HG03103 (cell line): ENCODE measurements at regions not wholly inside any gene's neighbourhood (a gene's known extent, or its start where the extent isn't known, plus 50 kb on each side); places are given as distances from the start of the nearest gene placed in this dataset.
"Not testable (repeated sequence)": the region's sequence is repeated elsewhere in the genome, so short reads cannot be mapped to it uniquely, and the experiment has no call there.

Experiments used
- ATAC-seq: cut with Tn5 transposase; IDR thresholded peaks from one replicate; pipeline ENCODE4 v1.9.1; 2021; ENCODE audit warnings: low read depth; ENCODE audit not compliant: unreplicated experiment

DNA sequence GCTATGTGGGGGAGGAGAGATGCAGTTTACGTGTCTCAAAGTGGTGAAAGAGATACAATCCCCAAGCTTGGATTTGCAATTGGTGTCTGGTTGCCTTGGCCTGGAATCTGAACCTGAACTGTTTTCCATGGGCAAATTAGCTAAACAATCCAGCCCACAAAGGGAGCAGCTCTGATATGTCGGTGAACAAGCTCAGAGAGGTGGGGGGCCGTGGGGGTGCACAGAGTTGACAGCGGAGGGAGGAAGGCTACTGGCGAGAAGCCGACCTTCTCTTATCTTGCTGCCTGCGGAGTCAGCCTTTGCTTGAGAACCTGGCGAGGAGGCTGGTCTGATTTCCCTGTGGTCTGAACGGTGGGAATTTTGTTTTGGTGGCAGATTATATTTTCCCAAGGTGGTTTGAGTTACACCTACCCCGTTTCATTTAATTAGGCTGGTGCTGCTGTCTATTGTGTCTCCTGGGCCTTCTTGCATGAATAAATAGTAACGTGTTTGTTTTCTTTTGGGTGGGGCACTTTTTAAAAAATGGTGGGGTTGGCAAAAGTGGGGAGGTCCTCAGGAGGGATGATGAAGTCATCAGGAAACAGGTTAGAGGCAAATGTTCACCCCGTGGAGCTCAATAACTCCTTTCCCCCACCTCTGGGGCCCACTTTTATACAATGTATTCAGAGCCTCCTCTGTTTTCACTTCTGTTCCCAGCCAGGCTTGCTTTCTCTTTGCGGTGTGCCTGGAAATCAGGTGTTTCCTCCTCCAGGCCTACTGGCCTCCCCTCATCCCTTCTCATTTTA, 80.9 kb upstream of the IGFBP5 start:
- no peak for ATAC-seq

DNA sequence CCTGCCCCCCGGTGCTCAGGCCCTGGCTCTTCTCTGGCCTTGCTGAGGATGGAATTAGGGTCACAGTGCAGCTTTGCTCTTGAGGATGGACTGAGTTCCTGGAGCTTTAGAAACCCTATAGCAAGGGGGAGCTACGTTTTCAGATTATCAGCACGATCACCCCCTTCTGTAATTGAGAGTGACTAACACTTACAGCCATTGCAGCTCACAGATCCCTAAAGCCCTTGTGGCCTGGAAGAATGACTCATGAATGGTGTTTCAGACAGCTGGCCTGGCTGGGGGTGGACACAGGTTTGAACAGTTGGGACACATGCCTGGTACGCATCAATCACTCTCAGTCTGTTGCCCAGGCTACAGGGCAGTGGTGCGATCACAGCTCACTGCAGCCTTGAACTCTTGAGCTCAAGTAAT, 79.7 kb upstream of the IGFBP5 start:
- ATAC-seq: no peak

GRCh38 chr2:216774620-216775019, 79.3 kb upstream of the IGFBP5 start:
- no peak for ATAC-seq

- ATAC-seq: no peak
Measured at GRCh38 chr2:216774180-216774579, 78.8 kb upstream of the IGFBP5 start.

GRCh38 chr2:216773072-216773471, 77.7 kb upstream of the IGFBP5 start:
- no peak for ATAC-seq

DNA sequence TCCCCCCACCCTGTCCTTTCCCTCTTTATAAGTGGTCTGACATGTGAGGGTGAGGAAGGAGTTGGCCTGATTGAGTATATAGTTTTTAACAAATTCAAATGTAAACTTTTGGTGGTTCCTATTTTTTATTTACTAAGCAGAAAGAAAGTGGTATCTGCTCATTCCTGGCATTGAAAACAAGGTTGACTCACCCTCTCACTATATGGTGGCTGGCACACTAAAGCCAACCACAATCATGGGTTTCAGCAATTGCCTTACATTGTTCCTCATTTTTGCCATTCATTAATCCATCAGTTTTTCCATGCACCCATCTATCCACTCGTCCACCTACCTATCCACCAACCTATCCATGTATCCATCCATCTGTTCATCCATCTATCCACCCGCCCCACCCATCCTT, 75.4 kb upstream of the IGFBP5 start:
- ATAC-seq: no peak

GRCh38 chr2:216770050-216770449, 74.7 kb upstream of the IGFBP5 start:
- ATAC-seq: no peak

GRCh38 chr2:216769626-216770025, 74.3 kb upstream of the IGFBP5 start:
- ATAC-seq: no peak

GRCh38 chr2:216768908-216769411, 73.6 kb upstream of the IGFBP5 start:
- ATAC-seq: no peak

DNA sequence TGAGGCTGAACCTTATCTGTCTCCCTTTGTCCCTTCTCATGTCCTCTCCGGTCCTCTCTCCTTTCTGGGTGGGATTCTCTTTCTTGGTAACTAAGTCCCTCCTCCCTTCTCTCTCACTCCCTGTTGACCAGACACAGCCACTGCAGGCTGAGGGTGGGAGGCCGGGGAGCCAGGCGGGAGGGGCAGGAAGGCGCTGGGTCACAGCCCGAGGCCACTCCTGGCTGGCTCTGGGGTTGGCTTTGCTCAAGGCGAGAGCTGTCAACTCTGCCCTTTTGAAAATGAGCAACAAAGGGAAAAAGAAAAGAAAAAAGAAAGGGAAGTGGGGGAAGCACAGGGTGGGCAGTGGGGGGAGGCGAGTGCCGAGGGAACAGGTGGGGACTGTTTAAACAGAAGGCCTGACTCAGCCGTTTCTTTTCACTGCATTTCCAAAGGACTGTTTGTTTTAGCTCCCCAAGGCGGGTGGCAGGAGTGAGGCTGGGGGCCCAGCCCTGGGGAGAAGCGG, 70.5 kb upstream of the IGFBP5 start:
- ATAC-seq: no peak

DNA sequence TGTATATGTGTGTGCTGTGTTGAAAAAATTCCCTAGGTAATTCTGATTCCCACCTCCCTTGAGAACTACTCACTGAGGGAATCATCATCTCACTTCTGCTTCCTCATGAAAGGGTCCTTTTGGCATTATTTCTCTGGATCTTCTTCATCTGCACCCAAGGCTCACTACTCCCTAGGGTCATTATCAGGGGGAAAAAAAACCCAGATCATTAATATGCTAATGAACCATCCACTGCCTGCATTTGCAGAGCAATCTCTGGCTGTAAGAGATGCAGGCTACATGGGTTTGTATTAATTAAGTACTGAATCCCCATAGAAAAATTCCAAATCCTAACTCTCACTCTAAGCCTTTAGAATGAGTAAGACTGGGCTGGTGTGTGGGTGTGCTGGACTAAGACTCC, 68.0 kb upstream of the IGFBP5 start:
- ATAC-seq: no peak

DNA sequence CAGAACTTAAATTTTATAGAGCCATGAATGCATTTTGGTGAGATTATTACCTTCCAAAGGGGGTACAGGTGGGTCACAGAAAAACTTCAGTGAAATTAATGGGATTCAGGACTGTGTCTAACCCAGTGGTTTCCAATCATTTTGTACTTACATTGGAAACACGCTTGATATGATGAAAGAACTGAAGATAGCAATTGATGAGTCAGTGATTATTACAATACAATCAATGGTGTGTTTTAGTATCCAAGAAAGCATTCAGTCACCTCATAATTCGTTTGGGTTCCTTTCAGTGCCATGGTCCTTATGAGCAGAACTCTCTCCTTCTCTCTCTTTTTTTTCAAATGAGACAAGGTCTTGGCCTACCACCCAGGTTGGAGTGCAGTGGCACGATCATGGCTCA, 66.5 kb upstream of the IGFBP5 start:
- no peak for ATAC-seq

GRCh38 chr2:216761133-216761532, 65.8 kb upstream of the IGFBP5 start:
- no peak for ATAC-seq

DNA sequence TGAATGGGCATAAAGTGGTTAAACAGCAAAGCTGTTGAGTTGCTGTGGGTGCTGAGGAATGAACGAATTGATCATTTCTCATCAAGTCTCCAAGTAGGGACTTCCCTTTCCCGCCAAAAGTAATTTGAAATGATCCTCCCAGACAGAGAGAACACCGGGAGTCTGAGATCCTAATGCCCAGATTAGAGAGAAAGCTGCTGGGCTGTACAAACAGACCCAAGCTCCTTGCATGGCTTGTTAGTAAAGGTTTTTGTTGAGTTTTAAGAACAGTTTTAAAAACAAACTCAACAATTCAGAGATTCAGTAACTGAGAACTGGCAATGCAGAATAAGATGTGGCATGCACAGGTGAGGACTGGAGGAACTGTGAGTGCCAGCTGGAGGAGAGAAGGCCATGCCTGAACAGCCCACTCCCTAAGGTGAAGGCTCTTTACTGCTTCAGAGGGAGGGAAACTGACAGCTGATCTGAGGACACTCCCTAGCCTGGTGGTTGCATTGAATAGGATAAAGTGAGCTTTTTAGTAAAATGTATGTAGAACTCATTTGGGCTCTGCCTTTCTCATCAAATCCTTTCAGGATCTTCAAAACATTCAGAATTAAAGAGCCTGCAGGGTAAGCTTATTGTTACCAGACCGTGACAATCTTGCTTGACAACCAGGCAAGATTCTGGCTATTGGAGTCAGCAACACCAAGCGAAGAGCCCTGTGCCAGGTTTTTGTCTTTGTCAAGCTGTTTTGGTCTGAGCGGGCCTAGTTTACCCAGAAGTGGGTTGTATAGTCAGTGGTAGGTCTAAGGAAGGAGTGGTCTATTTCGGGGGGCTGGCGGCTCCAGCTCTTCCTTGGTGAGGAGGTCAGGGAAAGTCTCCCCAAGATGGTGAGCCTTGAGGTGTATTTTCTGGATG, 63.2 kb upstream of the IGFBP5 start:
- no peak for ATAC-seq

GRCh38 chr2:216757532-216757931, 62.2 kb upstream of the IGFBP5 start:
- no peak for ATAC-seq

- ATAC-seq: no peak
Measured at GRCh38 chr2:216756435-216756834, 61.1 kb upstream of the IGFBP5 start.

GRCh38 chr2:216754812-216755211, 59.5 kb upstream of the IGFBP5 start:
- no peak for ATAC-seq

GRCh38 chr2:216754336-216754735, 59.0 kb upstream of the IGFBP5 start:
- no peak for ATAC-seq

GRCh38 chr2:216752855-216753505, 57.6 kb upstream of the IGFBP5 start:
- no peak for ATAC-seq

- ATAC-seq: not testable (repeated sequence)
Measured at GRCh38 chr2:216750750-216751149, 55.4 kb upstream of the IGFBP5 start.

DNA sequence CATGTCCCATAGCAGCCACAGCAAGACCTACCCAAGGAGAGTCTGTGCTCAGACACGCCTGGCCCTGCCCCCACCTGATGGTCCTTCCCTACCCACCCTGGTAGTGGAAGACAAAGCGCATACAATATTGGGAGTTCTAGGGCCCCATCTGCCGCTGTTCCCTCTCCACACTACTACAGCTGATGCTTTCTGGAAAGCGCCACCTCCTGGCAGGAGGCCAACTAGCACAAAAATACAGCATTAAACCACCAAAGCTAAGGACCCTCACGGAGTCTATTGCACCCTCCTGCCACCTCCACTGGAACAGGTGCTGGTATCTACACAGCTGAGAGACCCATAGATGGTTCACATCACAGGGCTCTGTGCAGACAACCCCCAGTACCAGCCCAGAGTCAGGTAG, 50.9 kb upstream of the IGFBP5 start:
- ATAC-seq: not testable (repeated sequence)
